CD4-positive, alpha-beta T cell (primary cell): ENCODE measurements at regions not wholly inside any gene's neighbourhood (a gene's known extent, or its start where the extent isn't known, plus 50 kb on each side); places are given as distances from the start of the nearest gene placed in this dataset.

Experiments
- ATAC-seq: fragments of 200-7000 bp; cut with Tn5 transposase; one replicate; pipeline ENCODE4 v1.10.0; 2022; ENCODE audit warnings: mild to moderate bottlenecking; ENCODE audit not compliant: poor library complexity
- CTCF ChIA-PET: fragments of 350-600 bp; sonication (Branson Sonifier 250); formaldehyde crosslinking; loops from one replicate; lab custom pipeline; 2021; ENCODE audit warnings: antibody characterized with exemption, inconsistent platforms; lab: Charles Lee
- POLR2A ChIA-PET: fragments of 350-600 bp; sonication (Branson Sonifier 250); formaldehyde crosslinking; loops from one replicate; lab custom pipeline; 2021; ENCODE audit warnings: antibody characterized with exemption, inconsistent platforms; lab: Charles Lee
- DNase-seq, 14 experiments: peaks; one replicate each; pipeline ENCODE4 v3.0.0-alpha.2; 2013 to 2020; ENCODE audit warnings: mixed read lengths in 2 of 14
- H3K27ac ChIP-seq, 2 donors: one replicate each; pipeline versions ENCODE4 v1.5.1 to v1.7.0; 2013; ENCODE audit warnings: low read length in 2 of 2, low read depth in 1 of 2, mild to moderate bottlenecking in 1 of 2
- H3K27me3 ChIP-seq, 2 experiments: 1 replicate in 1 of 2; 2 replicates in 1 of 2; pipeline versions ENCODE4 v1.6.1 to v1.7.0; 2013; ENCODE audit warnings: low read length in 2 of 2, control low read depth in 1 of 2, mild to moderate bottlenecking in 1 of 2, moderate library complexity in 1 of 2; ENCODE audit not compliant: insufficient read depth in 2 of 2, control insufficient read depth in 1 of 2
- H3K36me3 ChIP-seq: one replicate; pipeline ENCODE4 v1.6.1; 2013; ENCODE audit warnings: low read length, control low read depth; ENCODE audit not compliant: insufficient read depth
- H3K4me1 ChIP-seq: one replicate; pipeline ENCODE4 v1.6.1; 2013; ENCODE audit warnings: low read length, control low read depth; ENCODE audit not compliant: insufficient read depth
- H3K4me3 ChIP-seq: one replicate; pipeline ENCODE4 v1.5.1; 2013; ENCODE audit warnings: mild to moderate bottlenecking, low read length, moderate library complexity
- H3K9me3 ChIP-seq, 2 experiments: 1 replicate in 1 of 2; 2 replicates in 1 of 2; pipeline versions ENCODE4 v1.6.1 to v1.7.0; 2013; ENCODE audit warnings: low read length in 2 of 2, mild to moderate bottlenecking in 2 of 2, control low read depth in 1 of 2, moderate library complexity in 1 of 2; ENCODE audit not compliant: control insufficient read depth in 1 of 2, insufficient read depth in 1 of 2
- H3K27ac Mint-ChIP-seq: one replicate; pipeline ENCODE4 v1.8.0; 2020; ENCODE audit warnings: mixed read lengths
- H3K27me3 Mint-ChIP-seq: one replicate; pipeline ENCODE4 v1.8.0; 2021; ENCODE audit warnings: mixed read lengths
- H3K36me3 Mint-ChIP-seq: one replicate; pipeline ENCODE4 v1.8.0; 2021; ENCODE audit warnings: low read depth, mixed read lengths
- H3K4me1 Mint-ChIP-seq: one replicate; pipeline ENCODE4 v1.8.0; 2021; ENCODE audit warnings: low read depth, mixed read lengths
- H3K4me3 Mint-ChIP-seq: one replicate; pipeline ENCODE4 v1.8.0; 2020; ENCODE audit warnings: mild to moderate bottlenecking, mixed read lengths
- H3K9me3 Mint-ChIP-seq: one replicate; pipeline ENCODE4 v1.8.0; 2020; ENCODE audit warnings: mixed read lengths
- intact Hi-C, 2 experiments: fragments of 100-400 bp; cut with DNase I in 1 of 2; cut with micrococcal nuclease in 1 of 2; formaldehyde crosslinking; loops; one replicate each; pipeline versions ENCODE4 v1.15.1 to v1.9.0; 2023 to 2025; cut with DNase I, micrococcal nuclease
- TF ChIP-seq, protein P1 (sequence below): fragments of 200-600 bp; IDR thresholded peaks from one replicate; pipeline ENCODE4 v1.8.0; 2022; ENCODE audit warnings: antibody characterized with exemption, mild to moderate bottlenecking

DNA sequence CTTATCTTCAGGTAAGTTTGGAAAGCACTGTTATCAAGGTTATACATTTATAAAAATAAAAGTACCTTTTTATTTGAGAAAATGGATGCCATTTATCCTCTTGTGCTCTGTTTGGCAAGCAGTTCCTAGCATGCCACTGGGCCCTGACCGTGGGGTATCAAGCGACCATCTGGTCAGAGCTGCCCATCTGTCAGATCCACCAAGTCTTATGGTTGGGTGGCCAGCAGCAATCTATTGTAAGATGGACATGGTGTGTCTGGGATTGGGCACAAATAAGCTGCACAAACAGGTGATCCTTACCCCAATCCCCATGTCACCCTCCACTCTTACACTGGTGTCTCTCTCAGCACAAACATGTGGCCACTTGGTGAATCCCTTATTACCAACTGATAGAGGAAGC lies 178.5 kb downstream of the DLEU7 start:
- Mint-ChIP-seq H3K9me3 (no peaks in the 10 kb centered on the region), H3K36me3 (no peaks in the 10 kb centered on the region), H3K4me3 (no peak overlapping the region), H3K27ac (no peak overlapping the region), H3K27me3 (no peaks in the 10 kb centered on the region), H3K4me1 (no peaks in the 10 kb centered on the region)
- no peaks in the 10 kb centered on the region for H3K9me3 ChIP-seq
- no peaks in the 10 kb centered on the region for H3K27me3 ChIP-seq
- ChIA-PET POLR2A (no interaction called here), CTCF (no interaction called here)
- ATAC-seq (no peak), DNase-seq (no peak)
- H3K27ac ChIP-seq, result no peak overlapping the region
- no peaks in the 10 kb centered on the region for H3K4me1 ChIP-seq
- H3K4me3 ChIP-seq, result no peak overlapping the region
- no peaks in the 10 kb centered on the region for H3K36me3 ChIP-seq
- intact Hi-C loops, result no loop called here
- TF ChIP-seq, protein P1, sequence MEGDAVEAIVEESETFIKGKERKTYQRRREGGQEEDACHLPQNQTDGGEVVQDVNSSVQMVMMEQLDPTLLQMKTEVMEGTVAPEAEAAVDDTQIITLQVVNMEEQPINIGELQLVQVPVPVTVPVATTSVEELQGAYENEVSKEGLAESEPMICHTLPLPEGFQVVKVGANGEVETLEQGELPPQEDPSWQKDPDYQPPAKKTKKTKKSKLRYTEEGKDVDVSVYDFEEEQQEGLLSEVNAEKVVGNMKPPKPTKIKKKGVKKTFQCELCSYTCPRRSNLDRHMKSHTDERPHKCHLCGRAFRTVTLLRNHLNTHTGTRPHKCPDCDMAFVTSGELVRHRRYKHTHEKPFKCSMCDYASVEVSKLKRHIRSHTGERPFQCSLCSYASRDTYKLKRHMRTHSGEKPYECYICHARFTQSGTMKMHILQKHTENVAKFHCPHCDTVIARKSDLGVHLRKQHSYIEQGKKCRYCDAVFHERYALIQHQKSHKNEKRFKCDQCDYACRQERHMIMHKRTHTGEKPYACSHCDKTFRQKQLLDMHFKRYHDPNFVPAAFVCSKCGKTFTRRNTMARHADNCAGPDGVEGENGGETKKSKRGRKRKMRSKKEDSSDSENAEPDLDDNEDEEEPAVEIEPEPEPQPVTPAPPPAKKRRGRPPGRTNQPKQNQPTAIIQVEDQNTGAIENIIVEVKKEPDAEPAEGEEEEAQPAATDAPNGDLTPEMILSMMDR, result no peak

GRCh38 chr13:50668049-50668448 lies 175.4 kb downstream of the DLEU7 start:
- H3K36me3 ChIP-seq, result no peaks in the 10 kb centered on the region
- H3K27ac Mint-ChIP-seq, result no peak overlapping the region
- no peaks in the 10 kb centered on the region for H3K27me3 Mint-ChIP-seq
- H3K9me3 ChIP-seq, result no peaks in the 10 kb centered on the region
- intact Hi-C loops, result no loop called here
- ChIA-PET POLR2A (no interaction called here), CTCF (no interaction called here)
- H3K27ac ChIP-seq, result no peak overlapping the region
- no peaks in the 10 kb centered on the region for H3K4me1 ChIP-seq
- H3K4me1 Mint-ChIP-seq, result no peaks in the 10 kb centered on the region
- no peaks in the 10 kb centered on the region for H3K27me3 ChIP-seq
- H3K4me3 ChIP-seq, result no peak overlapping the region
- no peak overlapping the region for H3K4me3 Mint-ChIP-seq
- TF ChIP-seq, protein P1, result no peak
- no peaks in the 10 kb centered on the region for H3K36me3 Mint-ChIP-seq
- H3K9me3 Mint-ChIP-seq, result no peaks in the 10 kb centered on the region
- ATAC-seq (no peak), DNase-seq (no peak)

GRCh38 chr13:50668691-50669271 lies 174.7 kb downstream of the DLEU7 start:
- DNase-seq (no peak), ATAC-seq (no peak)
- TF ChIP-seq, protein P1, result no peak
- intact Hi-C loops, result no loop called here
- H3K27ac Mint-ChIP-seq, result no peak overlapping the region
- H3K9me3 Mint-ChIP-seq, result no peaks in the 10 kb centered on the region
- no peak overlapping the region for H3K27ac ChIP-seq
- ChIA-PET CTCF (no interaction called here), POLR2A (no interaction called here)
- no peaks in the 10 kb centered on the region for H3K36me3 Mint-ChIP-seq
- no peaks in the 10 kb centered on the region for H3K27me3 Mint-ChIP-seq
- H3K4me3 ChIP-seq, result no peak overlapping the region
- H3K9me3 ChIP-seq, result no peaks in the 10 kb centered on the region
- no peaks in the 10 kb centered on the region for H3K36me3 ChIP-seq
- H3K27me3 ChIP-seq, result no peaks in the 10 kb centered on the region
- no peaks in the 10 kb centered on the region for H3K4me1 ChIP-seq
- no peaks in the 10 kb centered on the region for H3K4me1 Mint-ChIP-seq
- no peak overlapping the region for H3K4me3 Mint-ChIP-seq
